ENCODE measurements at regions not wholly inside any gene's neighbourhood (a gene's known extent, or its start where the extent isn't known, plus 50 kb on each side); places are given as distances from the start of the nearest gene placed in this dataset.

- TF ChIP-seq TAF1 (IDR thresholded peaks at IDR 0.05; ENCODE audit: borderline replicate concordance, low read depth, low read length), result no peak
- TF ChIP-seq POLR2A (IDR thresholded peaks at IDR 0.05; ENCODE audit: low read depth, low read length), result no peak
Observed at GRCh38 chr9:614431-614830, 227.1 kb upstream of the DMRT1 start.
